Mucosa of rectum (tissue), 2 donors: ENCODE measurements at regions not wholly inside any gene's neighbourhood (a gene's known extent, or its start where the extent isn't known, plus 50 kb on each side); places are given as distances from the start of the nearest gene placed in this dataset.
"Not testable (repeated sequence)": the region's sequence is repeated elsewhere in the genome, so short reads cannot be mapped to it uniquely, and the experiment has no call there.

Experiments
- H3K27ac ChIP-seq, 2 donors: one replicate each; pipeline ENCODE4 v1.7.0; 2013; ENCODE audit warnings: inconsistent platforms in 2 of 2, low read depth in 2 of 2, low read length in 2 of 2
- H3K27me3 ChIP-seq, 2 donors: one replicate each; pipeline ENCODE4 v1.7.0; 2013; ENCODE audit warnings: low read length in 2 of 2; ENCODE audit not compliant: control insufficient read depth in 2 of 2, insufficient read depth in 2 of 2
- H3K36me3 ChIP-seq, 2 donors: one replicate each; pipeline ENCODE4 v1.7.0; 2013; ENCODE audit warnings: low read length in 2 of 2; ENCODE audit not compliant: control insufficient read depth in 2 of 2, insufficient read depth in 2 of 2
- H3K4me1 ChIP-seq, 2 donors: one replicate each; pipeline ENCODE4 v1.7.0; 2013; ENCODE audit warnings: low read length in 2 of 2, mild to moderate bottlenecking in 1 of 2; ENCODE audit not compliant: control insufficient read depth in 2 of 2, insufficient read depth in 2 of 2
- H3K4me3 ChIP-seq, 2 donors: one replicate each; pipeline ENCODE4 v1.7.0; 2013; ENCODE audit warnings: low read length in 2 of 2
- H3K9ac ChIP-seq, 2 donors: one replicate each; pipeline ENCODE4 v1.7.0; 2013; ENCODE audit warnings: low read length in 2 of 2, low read depth in 1 of 2, mild to moderate bottlenecking in 1 of 2
- H3K9me3 ChIP-seq, 2 donors: one replicate each; pipeline ENCODE4 v1.7.0; 2013; ENCODE audit warnings: low read length in 2 of 2; ENCODE audit not compliant: control insufficient read depth in 2 of 2
- donor health status: healthy.
- donor health status: Normal muscosa, but diverticular disease.

GRCh38 chr5:38673671-38674071 is 117.2 kb upstream of the LIFR start:
- H3K9me3 ChIP-seq = no peaks in the 10 kb centered on the region
- no peaks in the 10 kb centered on the region for H3K4me1 ChIP-seq
- H3K27me3 ChIP-seq = no peaks in the 10 kb centered on the region

GRCh38 chr5:38675443-38675842 is 119.0 kb upstream of the LIFR start:
- Histone ChIP-seq H3K9ac (no peak overlapping the region), H3K27ac (no peak overlapping the region), H3K4me1 (no peaks in the 10 kb centered on the region), H3K36me3 (no peaks in the 10 kb centered on the region), H3K4me3 (no peak overlapping the region), H3K9me3 (no peaks in the 10 kb centered on the region), H3K27me3 (no peaks in the 10 kb centered on the region)

More at GRCh38 chr5:38673671-38674071, 117.2 kb upstream of the LIFR start:
- Histone ChIP-seq H3K36me3 (no peaks in the 10 kb centered on the region), H3K9ac (no peak overlapping the region), H3K27ac (no peak overlapping the region), H3K4me3 (no peak overlapping the region)

DNA sequence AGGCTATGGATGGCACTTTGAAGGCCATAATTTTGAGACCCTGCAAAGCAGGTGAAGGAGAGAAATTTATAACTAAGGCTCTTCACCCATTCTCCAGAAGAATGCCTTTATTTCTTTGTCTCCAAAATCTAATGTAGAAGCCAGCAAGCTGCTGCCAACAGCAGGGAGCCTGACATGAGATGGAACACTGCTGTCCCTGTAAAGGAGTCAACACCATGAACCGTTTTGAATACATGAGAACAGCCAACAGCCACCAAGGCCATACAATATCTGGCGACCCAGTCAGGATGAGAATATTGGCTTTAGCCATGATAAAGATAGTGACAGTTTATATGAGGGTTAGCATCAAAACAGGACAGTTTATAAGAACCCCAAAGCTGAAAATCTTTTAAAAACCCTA is 121.2 kb upstream of the LIFR start:
- Histone ChIP-seq H3K4me1 (peaks cover 0 to 2% of the 10 kb centered on the region in 2 donors), H3K9me3 (no peaks in the 10 kb centered on the region)

DNA sequence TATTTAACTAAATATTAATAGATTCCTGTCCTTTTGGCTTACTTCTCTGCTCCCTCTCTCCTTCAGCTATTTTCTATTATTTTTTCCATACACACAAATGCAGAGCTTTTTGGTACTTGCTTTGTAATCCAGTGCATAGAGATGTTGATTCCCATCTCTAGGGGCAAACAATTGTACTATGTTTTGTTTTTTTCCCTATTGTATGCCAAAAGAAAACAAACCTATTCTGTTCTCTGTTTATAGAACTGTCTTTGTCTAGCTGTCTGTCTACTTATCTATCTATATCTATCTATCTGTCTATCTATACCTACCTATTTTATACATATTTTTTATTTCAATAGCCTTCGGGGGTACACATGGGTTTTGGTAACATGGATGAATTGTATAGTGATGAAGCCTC is 121.6 kb upstream of the LIFR start:
- Histone ChIP-seq H3K27me3 (peaks cover 2 to 3% of the 10 kb centered on the region in 2 donors), H3K9ac (no peak overlapping the region), H3K36me3 (no peaks in the 10 kb centered on the region), H3K9me3 (no peaks in the 10 kb centered on the region), H3K4me3 (no peak overlapping the region), H3K27ac (no peak overlapping the region), H3K4me1 (peaks cover 0 to 2% of the 10 kb centered on the region in 2 donors)

More for the DNA sequence above, 121.2 kb upstream of the LIFR start:
- no peaks in the 10 kb centered on the region for H3K36me3 ChIP-seq
- no peak overlapping the region for H3K4me3 ChIP-seq
- no peak overlapping the region for H3K27ac ChIP-seq
- no peak overlapping the region for H3K9ac ChIP-seq
- peaks cover 1 to 2% of the 10 kb centered on the region in 2 donors for H3K27me3 ChIP-seq

DNA sequence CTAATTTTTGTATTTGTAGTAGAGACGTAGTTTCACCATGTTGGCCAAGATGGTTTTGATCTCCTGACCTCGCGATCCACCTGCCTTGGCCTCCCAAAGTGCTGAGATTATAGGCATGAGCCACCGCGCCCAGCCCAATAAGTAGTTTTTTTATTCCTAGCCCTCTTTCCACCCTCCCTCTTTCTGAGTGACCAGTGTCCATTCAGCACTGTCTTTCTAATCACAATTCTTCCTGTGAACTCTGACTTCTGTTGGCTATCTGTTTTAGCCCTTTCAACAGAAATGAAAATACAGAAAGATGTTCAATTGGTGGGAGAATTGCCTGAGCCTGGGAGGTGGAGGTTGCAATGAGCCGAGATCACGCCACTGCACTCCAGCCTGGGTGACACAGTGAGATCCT is 122.3 kb upstream of the LIFR start:
- not testable (repeated sequence) for H3K4me1 ChIP-seq, H3K27ac ChIP-seq

DNA sequence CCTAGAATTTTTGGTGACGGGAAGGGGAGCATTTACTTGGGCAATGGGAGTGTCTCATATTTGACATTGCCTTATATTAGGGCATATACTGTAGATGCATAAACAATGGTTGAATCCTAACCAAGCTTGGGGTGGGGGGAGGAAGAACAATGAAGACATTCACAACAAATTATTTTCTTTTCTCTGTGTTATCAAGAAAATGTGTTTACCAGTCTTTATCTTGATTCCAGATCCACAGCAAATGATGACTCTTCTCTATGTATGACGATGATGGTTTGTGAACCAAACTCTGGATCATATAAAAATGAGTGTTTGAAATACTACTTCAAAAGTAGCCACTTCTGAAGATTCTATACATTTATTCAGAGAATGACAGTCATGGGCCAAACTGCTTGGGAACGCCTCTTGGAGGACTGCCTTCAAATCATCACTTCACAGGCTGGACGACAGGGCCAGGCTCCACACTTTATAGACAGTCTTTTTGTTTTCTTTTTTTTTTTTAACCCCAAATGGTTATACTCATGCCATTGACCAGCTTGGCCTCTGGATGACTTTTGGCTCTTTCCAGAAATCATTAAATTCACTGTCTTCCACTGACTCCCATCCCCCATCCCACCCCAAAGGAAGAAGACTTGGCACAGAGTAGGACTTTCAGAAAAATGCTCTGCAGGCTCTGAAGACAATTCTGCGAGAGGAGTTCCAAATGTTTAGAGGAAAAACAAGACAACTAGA is 123.8 kb upstream of the LIFR start:
- Histone ChIP-seq H3K27ac (no peak overlapping the region), H3K4me3 (no peak overlapping the region)

More for the DNA sequence above, 122.3 kb upstream of the LIFR start:
- H3K4me3 ChIP-seq, H3K27me3 ChIP-seq, H3K9ac ChIP-seq, H3K36me3 ChIP-seq, H3K9me3 ChIP-seq: not testable (repeated sequence)

DNA sequence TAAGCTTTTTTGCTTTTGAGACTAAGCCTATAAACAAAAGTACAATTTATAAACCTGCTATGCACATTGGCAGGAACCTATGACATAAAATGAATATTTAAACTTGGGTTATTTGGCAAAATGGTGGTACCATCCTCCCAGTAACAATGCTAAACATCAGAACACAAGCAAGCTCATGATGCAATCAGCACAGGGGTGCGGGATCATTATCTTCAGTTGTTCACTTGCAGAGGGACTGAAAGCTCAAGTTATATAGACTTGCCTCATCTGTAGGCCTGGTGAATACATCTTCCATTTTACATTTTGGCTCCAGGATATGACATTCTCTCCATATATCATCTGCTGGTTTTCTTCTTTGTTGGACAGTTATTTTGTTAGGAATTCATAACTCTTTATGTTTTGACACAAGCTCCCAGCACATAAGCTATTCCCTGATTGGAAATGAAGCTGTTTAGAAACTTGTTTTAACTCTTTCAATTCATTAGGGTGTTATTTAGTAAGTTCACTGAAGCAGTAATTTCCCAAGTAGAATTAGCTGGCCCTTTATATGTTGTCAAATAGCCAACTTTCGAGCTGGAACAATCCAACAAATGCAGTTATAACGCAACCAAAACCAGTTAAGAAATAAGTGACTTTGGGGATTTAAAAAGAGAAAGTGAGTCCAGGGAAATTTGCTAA is 124.7 kb upstream of the LIFR start:
- H3K4me1 ChIP-seq = peaks cover 0 to 2% of the 10 kb centered on the region in 2 donors
- H3K4me3 ChIP-seq = no peak overlapping the region
- H3K36me3 ChIP-seq = no peaks in the 10 kb centered on the region
- H3K9ac ChIP-seq = no peak overlapping the region
- H3K27me3 ChIP-seq = peaks cover 2 to 3% of the 10 kb centered on the region in 2 donors
- H3K27ac ChIP-seq = no peak overlapping the region
- H3K9me3 ChIP-seq = no peaks in the 10 kb centered on the region

More for the DNA sequence above, 123.8 kb upstream of the LIFR start:
- H3K27me3 ChIP-seq = peaks cover 2 to 3% of the 10 kb centered on the region in 2 donors
- no peak overlapping the region for H3K9ac ChIP-seq
- H3K9me3 ChIP-seq = no peaks in the 10 kb centered on the region
- no peaks in the 10 kb centered on the region for H3K36me3 ChIP-seq
- H3K4me1 ChIP-seq = peaks cover 0 to 2% of the 10 kb centered on the region in 2 donors

GRCh38 chr5:38681966-38682365 is 125.5 kb upstream of the LIFR start:
- H3K27me3 ChIP-seq = peaks cover 2 to 3% of the 10 kb centered on the region in 2 donors
- H3K4me3 ChIP-seq = no peak overlapping the region
- H3K27ac ChIP-seq = no peak overlapping the region
- H3K9ac ChIP-seq = no peak overlapping the region
- H3K4me1 ChIP-seq = peaks cover 0 to 2% of the 10 kb centered on the region in 2 donors
- no peaks in the 10 kb centered on the region for H3K9me3 ChIP-seq
- no peaks in the 10 kb centered on the region for H3K36me3 ChIP-seq

GRCh38 chr5:38686658-38687057 is 130.2 kb upstream of the LIFR start:
- no peaks in the 10 kb centered on the region for H3K9me3 ChIP-seq
- no peaks in the 10 kb centered on the region for H3K36me3 ChIP-seq
- no peaks in the 10 kb centered on the region for H3K4me1 ChIP-seq
- H3K27me3 ChIP-seq = peaks cover 4 to 24% of the 10 kb centered on the region in 2 donors
- no peak overlapping the region for H3K4me3 ChIP-seq
- H3K9ac ChIP-seq = no peak overlapping the region
- H3K27ac ChIP-seq = no peak overlapping the region

GRCh38 chr5:38692346-38692745 is 135.9 kb upstream of the LIFR start:
- Histone ChIP-seq H3K27ac (no peak overlapping the region), H3K27me3 (peaks cover 13 to 47% of the 10 kb centered on the region in 2 donors), H3K9ac (no peak overlapping the region)

More at GRCh38 chr5:38692346-38692745, 135.9 kb upstream of the LIFR start:
- H3K4me3 ChIP-seq = no peak overlapping the region
- no peaks in the 10 kb centered on the region for H3K36me3 ChIP-seq
- H3K9me3 ChIP-seq = no peaks in the 10 kb centered on the region
- no peaks in the 10 kb centered on the region for H3K4me1 ChIP-seq
